Progenitor cell of endocrine pancreas (in vitro differentiated cells): ENCODE measurements at regions not wholly inside any gene's neighbourhood (a gene's known extent, or its start where the extent isn't known, plus 50 kb on each side); places are given as distances from the start of the nearest gene placed in this dataset.

ENCODE experiments used
- DNase-seq: peaks from one replicate; pipeline ENCODE4 v3.0.0; 2021; ENCODE audit warnings: low spot score; ENCODE audit not compliant: unreplicated experiment
- H3K27ac Mint-ChIP-seq: 2 replicates; pipeline ENCODE4 v1.8.0; 2021; ENCODE audit warnings: mild to moderate bottlenecking, moderate library complexity, mixed read lengths
- H3K27me3 Mint-ChIP-seq: 2 replicates; pipeline ENCODE4 v1.8.0; 2021; ENCODE audit warnings: mixed read lengths
- H3K36me3 Mint-ChIP-seq: 2 replicates; pipeline ENCODE4 v1.8.0; 2022; ENCODE audit warnings: mixed read lengths; ENCODE audit not compliant: insufficient read depth
- H3K4me1 Mint-ChIP-seq: 2 replicates; pipeline ENCODE4 v1.8.0; 2021; ENCODE audit warnings: low read depth, mixed read lengths
- H3K4me3 Mint-ChIP-seq: 2 replicates; pipeline ENCODE4 v1.8.0; 2021; ENCODE audit warnings: low read depth, mild to moderate bottlenecking, moderate library complexity, mixed read lengths
- H3K9me3 Mint-ChIP-seq: 2 replicates; pipeline ENCODE4 v1.8.0; 2021; ENCODE audit warnings: low read depth, mixed read lengths
- TF ChIP-seq, protein P1 (sequence below): fragments of 200-600 bp; sonication (generic); IDR thresholded peaks from one replicate; pipeline ENCODE4 v1.5.0; 2021; ENCODE audit warnings: antibody characterized with exemption, mild to moderate bottlenecking; ENCODE audit not compliant: unreplicated experiment

- peak overlapping the region; percentile 6 for H3K27ac Mint-ChIP-seq
- TF ChIP-seq, protein P1, sequence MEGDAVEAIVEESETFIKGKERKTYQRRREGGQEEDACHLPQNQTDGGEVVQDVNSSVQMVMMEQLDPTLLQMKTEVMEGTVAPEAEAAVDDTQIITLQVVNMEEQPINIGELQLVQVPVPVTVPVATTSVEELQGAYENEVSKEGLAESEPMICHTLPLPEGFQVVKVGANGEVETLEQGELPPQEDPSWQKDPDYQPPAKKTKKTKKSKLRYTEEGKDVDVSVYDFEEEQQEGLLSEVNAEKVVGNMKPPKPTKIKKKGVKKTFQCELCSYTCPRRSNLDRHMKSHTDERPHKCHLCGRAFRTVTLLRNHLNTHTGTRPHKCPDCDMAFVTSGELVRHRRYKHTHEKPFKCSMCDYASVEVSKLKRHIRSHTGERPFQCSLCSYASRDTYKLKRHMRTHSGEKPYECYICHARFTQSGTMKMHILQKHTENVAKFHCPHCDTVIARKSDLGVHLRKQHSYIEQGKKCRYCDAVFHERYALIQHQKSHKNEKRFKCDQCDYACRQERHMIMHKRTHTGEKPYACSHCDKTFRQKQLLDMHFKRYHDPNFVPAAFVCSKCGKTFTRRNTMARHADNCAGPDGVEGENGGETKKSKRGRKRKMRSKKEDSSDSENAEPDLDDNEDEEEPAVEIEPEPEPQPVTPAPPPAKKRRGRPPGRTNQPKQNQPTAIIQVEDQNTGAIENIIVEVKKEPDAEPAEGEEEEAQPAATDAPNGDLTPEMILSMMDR: no peak
- H3K4me1 Mint-ChIP-seq: peaks cover 11% of the 10 kb centered on the region
- no peak for DNase-seq
- no peaks in the 10 kb centered on the region for H3K36me3 Mint-ChIP-seq
- peaks cover 4% of the 10 kb centered on the region for H3K9me3 Mint-ChIP-seq
- H3K4me3 Mint-ChIP-seq: no peak overlapping the region
- no peaks in the 10 kb centered on the region for H3K27me3 Mint-ChIP-seq
Measured at GRCh38 chr12:20040831-20041230, 327.5 kb upstream of the PDE3A start.

- no peaks in the 10 kb centered on the region for H3K36me3 Mint-ChIP-seq
- no peak overlapping the region for H3K27ac Mint-ChIP-seq
- H3K4me3 Mint-ChIP-seq: no peak overlapping the region
- H3K27me3 Mint-ChIP-seq: no peaks in the 10 kb centered on the region
- TF ChIP-seq, protein P1: no peak
- peaks cover 7% of the 10 kb centered on the region for H3K4me1 Mint-ChIP-seq
- DNase-seq: no peak
- peaks cover 7% of the 10 kb centered on the region for H3K9me3 Mint-ChIP-seq
Measured at GRCh38 chr12:20044351-20044750, 324.0 kb upstream of the PDE3A start.

- H3K9me3 Mint-ChIP-seq: peaks cover 7% of the 10 kb centered on the region
- H3K4me1 Mint-ChIP-seq: peaks cover 7% of the 10 kb centered on the region
- no peak for DNase-seq
- H3K36me3 Mint-ChIP-seq: no peaks in the 10 kb centered on the region
- H3K27ac Mint-ChIP-seq: no peak overlapping the region
- TF ChIP-seq, protein P1: no peak
- H3K4me3 Mint-ChIP-seq: no peak overlapping the region
- no peaks in the 10 kb centered on the region for H3K27me3 Mint-ChIP-seq
Measured at GRCh38 chr12:20044846-20045245, 323.5 kb upstream of the PDE3A start.

DNA sequence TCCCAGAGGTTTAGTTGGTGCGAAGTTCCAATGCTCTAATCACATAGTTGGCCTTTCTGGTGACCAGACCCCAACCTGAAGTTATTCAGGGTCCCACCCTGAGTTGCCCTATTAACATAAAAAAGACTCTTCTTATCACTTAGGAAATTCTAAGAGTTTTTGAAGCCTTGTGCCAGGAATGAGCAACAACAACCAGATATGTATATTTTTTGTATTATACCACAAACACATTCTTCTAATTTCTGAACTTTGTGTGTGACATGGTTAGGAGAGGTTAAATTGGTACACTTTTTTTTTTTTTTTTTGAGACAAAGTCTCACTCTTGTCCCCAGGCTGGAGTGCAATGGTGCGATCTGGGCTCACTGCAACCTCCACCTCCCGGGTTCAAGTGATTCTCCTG, 320.4 kb upstream of the PDE3A start:
- Mint-ChIP-seq H3K36me3 (no peaks in the 10 kb centered on the region), H3K27me3 (no peaks in the 10 kb centered on the region), H3K9me3 (peaks cover 7% of the 10 kb centered on the region), H3K4me1 (peaks cover 2% of the 10 kb centered on the region), H3K4me3 (no peak overlapping the region), H3K27ac (no peak overlapping the region)
- no peak for DNase-seq
- TF ChIP-seq, protein P1: no peak

- Mint-ChIP-seq H3K4me3 (no peak overlapping the region), H3K4me1 (peaks cover 9% of the 10 kb centered on the region), H3K27ac (no peak overlapping the region), H3K9me3 (peaks cover 7% of the 10 kb centered on the region), H3K36me3 (no peaks in the 10 kb centered on the region), H3K27me3 (no peaks in the 10 kb centered on the region)
- no peak for DNase-seq
- TF ChIP-seq, protein P1: no peak
Measured at GRCh38 chr12:20050221-20050620, 318.1 kb upstream of the PDE3A start.
